ENCODE measurements at regions not wholly inside any gene's neighbourhood (a gene's known extent, or its start where the extent isn't known, plus 50 kb on each side); places are given as distances from the start of the nearest gene placed in this dataset.

- CTCF ChIA-PET (ENCODE audit: unreplicated experiment), result no interaction called here
- no peak overlapping the region for H3K4me3 ChIP-seq (ENCODE audit: low read depth, low read length, poor library complexity, severe bottlenecking)
- POLR2A ChIA-PET, result interaction anchor here (0.8 to 1.5 kb wide), 2 partner anchors 10 to 59 kb away, joined by 3 to 5 read pairs; no protein-coding TSS in a partner anchor
Measured at GRCh38 chr15:69976366-69976994, 121.2 kb downstream of the TLE3 start.

GRCh38 chr15:69978603-69979002 lies 119.1 kb downstream of the TLE3 start:
- ChIA-PET POLR2A (no interaction called here), CTCF (ENCODE audit: unreplicated experiment) (no interaction called here)
- Histone ChIP-seq H3K79me2 (ENCODE audit: insufficient read depth, low read depth, low read length) (no peaks in the 10 kb centered on the region), H3K4me1 (ENCODE audit: insufficient read depth, low read length, poor library complexity, severe bottlenecking) (peaks cover 44% of the 10 kb centered on the region), H3K9me2 (ENCODE audit: insufficient read depth, low read length) (no peaks in the 10 kb centered on the region), H3K36me3 (ENCODE audit: insufficient read depth, low read length) (no peaks in the 10 kb centered on the region), H3K27ac (ENCODE audit: low read depth, low read length, poor library complexity, severe bottlenecking) (peak overlapping the region; percentile 92), H3K4me3 (ENCODE audit: low read depth, low read length, poor library complexity, severe bottlenecking) (peak overlapping the region; percentile 58), H3K9me3 (ENCODE audit: low read length) (no peaks in the 10 kb centered on the region), H2AFZ (ENCODE audit: low read length) (peak overlapping the region; percentile 47; the same call in 1 of the 2 replicates), H3K4me2 (ENCODE audit: low read length) (peak overlapping the region; percentile 82), H4K20me1 (ENCODE audit: insufficient read depth, low read length) (no peaks in the 10 kb centered on the region)
- no TSS peak for BruUV-seq (replicated peaks)
- no peak for DNase-seq (ENCODE audit: low spot score)
- no peak for TF ChIP-seq EZH2phosphoT487 (IDR thresholded peaks at IDR 0.05; ENCODE audit: borderline replicate concordance, low read depth, low read length)
- TF ChIP-seq CTCF (conservative IDR thresholded peaks at IDR 0.05; ENCODE audit: low read length), result no peak
- intact Hi-C loops (cut with micrococcal nuclease; ENCODE audit: unreplicated experiment), result loop anchor here (1.0 to 10.0 kb wide), 5 partner anchors 37 to 486 kb away; partner anchors contain the start of gene TLE3

More at GRCh38 chr15:69976366-69976994, 121.2 kb downstream of the TLE3 start:
- DNase-seq (ENCODE audit: low spot score), result peak; percentile 81
- H3K9me3 ChIP-seq (ENCODE audit: low read length), result no peaks in the 10 kb centered on the region
- TF ChIP-seq EZH2phosphoT487 (IDR thresholded peaks at IDR 0.05; ENCODE audit: borderline replicate concordance, low read depth, low read length) (no peak), CTCF (conservative IDR thresholded peaks at IDR 0.05; ENCODE audit: low read length) (no peak)
- no peak overlapping the region for H2AFZ ChIP-seq (ENCODE audit: low read length)
- H3K79me2 ChIP-seq (ENCODE audit: insufficient read depth, low read depth, low read length), result no peaks in the 10 kb centered on the region
- H3K27ac ChIP-seq (ENCODE audit: low read depth, low read length, poor library complexity, severe bottlenecking), result no peak overlapping the region
- intact Hi-C loops (cut with micrococcal nuclease; ENCODE audit: unreplicated experiment), result loop anchor here (10.0 kb wide), 1 partner anchor 488 kb away; no protein-coding TSS in a partner anchor
- no peak overlapping the region for H3K4me2 ChIP-seq (ENCODE audit: low read length)
- peaks cover 30% of the 10 kb centered on the region for H3K4me1 ChIP-seq (ENCODE audit: insufficient read depth, low read length, poor library complexity, severe bottlenecking)
- no TSS peak for BruUV-seq (replicated peaks)
- H3K36me3 ChIP-seq (ENCODE audit: insufficient read depth, low read length), result no peaks in the 10 kb centered on the region
- H3K9me2 ChIP-seq (ENCODE audit: insufficient read depth, low read length), result no peaks in the 10 kb centered on the region
- no peaks in the 10 kb centered on the region for H4K20me1 ChIP-seq (ENCODE audit: insufficient read depth, low read length)

GRCh38 chr15:69979262-69979661 lies 118.5 kb downstream of the TLE3 start:
- CTCF ChIA-PET (ENCODE audit: unreplicated experiment), result interaction anchor here (1.0 to 1.2 kb wide), 2 partner anchors 118 to 121 kb away, joined by 3 to 5 read pairs; partner anchors contain the start of gene TLE3
- Histone ChIP-seq H2AFZ (ENCODE audit: low read length) (peak overlapping the region; percentile 47; the same call in 1 of the 2 replicates), H3K9me2 (ENCODE audit: insufficient read depth, low read length) (no peaks in the 10 kb centered on the region), H3K4me2 (ENCODE audit: low read length) (peak overlapping the region; percentile 82), H3K79me2 (ENCODE audit: insufficient read depth, low read depth, low read length) (no peaks in the 10 kb centered on the region), H3K4me3 (ENCODE audit: low read depth, low read length, poor library complexity, severe bottlenecking) (peak overlapping the region; percentile 58), H3K36me3 (ENCODE audit: insufficient read depth, low read length) (no peaks in the 10 kb centered on the region), H4K20me1 (ENCODE audit: insufficient read depth, low read length) (no peaks in the 10 kb centered on the region), H3K27ac (ENCODE audit: low read depth, low read length, poor library complexity, severe bottlenecking) (peak overlapping the region; percentile 92), H3K9me3 (ENCODE audit: low read length) (no peaks in the 10 kb centered on the region), H3K4me1 (ENCODE audit: insufficient read depth, low read length, poor library complexity, severe bottlenecking) (peaks cover 44% of the 10 kb centered on the region)
- POLR2A ChIA-PET, result interaction anchor here (0.8 to 1.3 kb wide), 5 partner anchors 35 to 118 kb away, joined by 3 to 4 read pairs (median 3); partner anchors contain the start of gene TLE3
- intact Hi-C loops (cut with micrococcal nuclease; ENCODE audit: unreplicated experiment), result loop anchor here (1.0 to 10.0 kb wide), 5 partner anchors 36 to 486 kb away; partner anchors contain the start of gene TLE3
- TF ChIP-seq CTCF (conservative IDR thresholded peaks at IDR 0.05; ENCODE audit: low read length), result peak; percentile 79
- no peak for TF ChIP-seq EZH2phosphoT487 (IDR thresholded peaks at IDR 0.05; ENCODE audit: borderline replicate concordance, low read depth, low read length)
- peak; percentile 80 for DNase-seq (ENCODE audit: low spot score)
- BruUV-seq (replicated peaks), result no TSS peak
